ENCODE measurements at regions not wholly inside any gene's neighbourhood (a gene's known extent, or its start where the extent isn't known, plus 50 kb on each side); places are given as distances from the start of the nearest gene placed in this dataset.

- DNase-seq (ENCODE audit: low read depth), result no peak
Measured at GRCh38 chr1:8115031-8115768, 89.1 kb upstream of the ERRFI1 start.

GRCh38 chr1:8113262-8114220 is 87.4 kb upstream of the ERRFI1 start:
- peak; percentile 85 for DNase-seq (ENCODE audit: low read depth)

GRCh38 chr1:8112611-8113261 is 86.6 kb upstream of the ERRFI1 start:
- DNase-seq (ENCODE audit: low read depth), result peak; percentile 88

GRCh38 chr1:8111560-8111959 is 85.5 kb upstream of the ERRFI1 start:
- DNase-seq (ENCODE audit: low read depth), result no peak

- DNase-seq (ENCODE audit: low read depth), result no peak
Measured at GRCh38 chr1:8109216-8109615, 83.1 kb upstream of the ERRFI1 start.

GRCh38 chr1:8107897-8108296 is 81.8 kb upstream of the ERRFI1 start:
- DNase-seq (ENCODE audit: low read depth), result no peak

- no peak for DNase-seq (ENCODE audit: low read depth)
Measured at GRCh38 chr1:8104278-8105236, 78.4 kb upstream of the ERRFI1 start.

GRCh38 chr1:8097908-8098307 is 71.8 kb upstream of the ERRFI1 start:
- no peak for DNase-seq (ENCODE audit: low read depth)

- peak; percentile 98 for DNase-seq (ENCODE audit: low read depth)
Measured at GRCh38 chr1:8097077-8097799, 71.1 kb upstream of the ERRFI1 start.

GRCh38 chr1:8096105-8097011 is 70.2 kb upstream of the ERRFI1 start:
- peak; percentile 95 for DNase-seq (ENCODE audit: low read depth)

GRCh38 chr1:8095584-8095983 is 69.5 kb upstream of the ERRFI1 start:
- DNase-seq (ENCODE audit: low read depth), result peak; percentile 33

- DNase-seq (ENCODE audit: low read depth), result peak; percentile 90
Measured at GRCh38 chr1:8094481-8095241, 68.6 kb upstream of the ERRFI1 start.

- no peak for DNase-seq (ENCODE audit: low read depth)
Measured at GRCh38 chr1:8093221-8093980, 67.3 kb upstream of the ERRFI1 start.

GRCh38 chr1:8092657-8093056 is 66.5 kb upstream of the ERRFI1 start:
- DNase-seq (ENCODE audit: low read depth), result no peak

- peak; percentile 58 for DNase-seq (ENCODE audit: low read depth)
Measured at GRCh38 chr1:8091691-8092090, 65.6 kb upstream of the ERRFI1 start.

GRCh38 chr1:8090241-8090702 is 64.2 kb upstream of the ERRFI1 start:
- DNase-seq (ENCODE audit: low read depth), result peak; percentile 98

GRCh38 chr1:8089535-8090228 is 63.6 kb upstream of the ERRFI1 start:
- peak; percentile 55 for DNase-seq (ENCODE audit: low read depth)

Measured in iris pigment epithelial cell (primary cell).